HEK293 (cell line): ENCODE measurements at regions not wholly inside any gene's neighbourhood (a gene's known extent, or its start where the extent isn't known, plus 50 kb on each side); places are given as distances from the start of the nearest gene placed in this dataset.
A peak's percentile ranks its signal among the peaks of the same experiment; 100 is the strongest.

Source experiments
- BCL11B ChIP-seq: fragments of 450-650 bp; formaldehyde crosslinking; IDR thresholded peaks from 2 replicates; pipeline ENCODE4 v1.5.1; 2016; ENCODE audit warnings: low read depth, missing biosample characterization, missing genetic modification characterization
- MEIS1 ChIP-seq: sonication (generic); formaldehyde crosslinking; IDR thresholded peaks from 2 replicates; pipeline ENCODE4 v1.8.1; 2022; ENCODE audit warnings: missing genetic modification reagents, mild to moderate bottlenecking, borderline replicate concordance
- PBX3 ChIP-seq: sonication (generic); formaldehyde crosslinking; IDR thresholded peaks from 2 replicates; pipeline ENCODE4 v1.8.1; 2022; ENCODE audit warnings: mild to moderate bottlenecking, moderate library complexity, missing genetic modification reagents
- PRDM4 ChIP-seq: fragments of 450-650 bp; formaldehyde crosslinking; IDR thresholded peaks from 2 replicates; pipeline ENCODE4 v1.5.1; 2017; ENCODE audit warnings: missing biosample characterization, missing genetic modification characterization
- SP2 ChIP-seq: fragments of 450-650 bp; formaldehyde crosslinking; IDR thresholded peaks from 2 replicates; pipeline ENCODE4 v1.5.1; 2016; ENCODE audit warnings: missing biosample characterization, missing genetic modification characterization
- TSHZ1 ChIP-seq: fragments of 450-650 bp; formaldehyde crosslinking; IDR thresholded peaks from 2 replicates; pipeline ENCODE4 v1.5.1; 2016; ENCODE audit warnings: missing biosample characterization, missing genetic modification characterization, borderline replicate concordance
- ZBTB20 ChIP-seq: fragments of 450-650 bp; formaldehyde crosslinking; IDR thresholded peaks from 2 replicates; pipeline ENCODE4 v1.5.1; 2016; ENCODE audit warnings: missing biosample characterization, missing genetic modification characterization
- ZNF148 ChIP-seq: fragments of 450-650 bp; formaldehyde crosslinking; IDR thresholded peaks from 2 replicates; pipeline ENCODE4 v1.5.0; 2017; ENCODE audit warnings: missing biosample characterization, missing genetic modification characterization, borderline replicate concordance
- ZNF23 ChIP-seq: fragments of 450-650 bp; formaldehyde crosslinking; IDR thresholded peaks from 2 replicates; pipeline ENCODE4 v1.5.1; 2016; ENCODE audit warnings: missing biosample characterization, missing genetic modification characterization, borderline replicate concordance
- ZNF398 ChIP-seq: fragments of 450-650 bp; formaldehyde crosslinking; IDR thresholded peaks from 2 replicates; pipeline ENCODE4 v1.5.1; 2017; ENCODE audit warnings: missing biosample characterization, missing genetic modification characterization
- ZNF510 ChIP-seq: fragments of 450-650 bp; formaldehyde crosslinking; IDR thresholded peaks from 2 replicates; pipeline ENCODE4 v1.5.1; 2018; ENCODE audit warnings: mild to moderate bottlenecking, missing genetic modification characterization, missing biosample characterization; ENCODE audit not compliant: insufficient replicate concordance
- ZNF513 ChIP-seq: fragments of 450-650 bp; IDR thresholded peaks from 2 replicates; pipeline ENCODE4 v1.5.1; 2018; ENCODE audit warnings: missing biosample characterization, missing genetic modification characterization
- ZNF514 ChIP-seq: fragments of 450-650 bp; formaldehyde crosslinking; IDR thresholded peaks from 2 replicates; pipeline ENCODE4 v1.5.1; 2016; ENCODE audit warnings: missing biosample characterization, missing genetic modification characterization
- ZNF596 ChIP-seq: fragments of 450-650 bp; IDR thresholded peaks from 2 replicates; pipeline ENCODE4 v1.5.0; 2018; ENCODE audit warnings: missing biosample characterization, mild to moderate bottlenecking, missing genetic modification characterization, moderate library complexity
- ZNF610 ChIP-seq: fragments of 450-650 bp; formaldehyde crosslinking; IDR thresholded peaks from 2 replicates; pipeline ENCODE4 v1.5.1; 2016; ENCODE audit warnings: missing biosample characterization, missing genetic modification characterization, borderline replicate concordance
- ZNF623 ChIP-seq: fragments of 450-650 bp; formaldehyde crosslinking; IDR thresholded peaks from 2 replicates; pipeline ENCODE4 v1.5.1; 2016; ENCODE audit warnings: missing biosample characterization, missing genetic modification characterization
- ZNF639 ChIP-seq: fragments of 450-650 bp; formaldehyde crosslinking; IDR thresholded peaks from 2 replicates; pipeline ENCODE4 v1.5.1; 2016; ENCODE audit warnings: missing biosample characterization, missing genetic modification characterization
- ZNF791 ChIP-seq: fragments of 450-650 bp; formaldehyde crosslinking; IDR thresholded peaks from 2 replicates; pipeline ENCODE4 v1.5.1; 2016; ENCODE audit warnings: missing biosample characterization, missing genetic modification characterization
- ZSCAN16 ChIP-seq: fragments of 450-650 bp; formaldehyde crosslinking; IDR thresholded peaks from 2 replicates; pipeline ENCODE4 v1.5.1; 2016; ENCODE audit warnings: missing biosample characterization, missing genetic modification characterization
- ZSCAN4 ChIP-seq: fragments of 450-650 bp; formaldehyde crosslinking; IDR thresholded peaks from 2 replicates; pipeline ENCODE4 v1.5.1; 2017; ENCODE audit warnings: missing biosample characterization, missing genetic modification characterization
- ZXDB ChIP-seq: fragments of 450-650 bp; formaldehyde crosslinking; IDR thresholded peaks from 2 replicates; pipeline ENCODE4 v1.5.1; 2016; ENCODE audit warnings: missing biosample characterization, missing genetic modification characterization

GRCh38 chr17:72592242-72592966 is 471.6 kb downstream of the SOX9 start (continued):
- TF ChIP-seq PRDM4 (tag by site-specific recombination), result peak; percentile 49; the same call in 1 of the 2 replicates
- TF ChIP-seq BCL11B (tag by site-specific recombination), result no peak
- peak; percentile 81 for TF ChIP-seq ZBTB20 (tag by site-specific recombination)
- TF ChIP-seq ZNF23 (tag by site-specific recombination), result no peak
- no peak for TF ChIP-seq ZSCAN4 (tag by site-specific recombination)
- TF ChIP-seq MEIS1 (CRISPR knock-in tag), result no peak
- 0 out of 2 replicates have a peak, but pooled peaks have one; percentile 27 for TF ChIP-seq ZNF639
- peak; percentile 63; the same call in 1 of the 2 replicates for TF ChIP-seq ZNF610 (tag by site-specific recombination)
- TF ChIP-seq ZSCAN16 (tag by site-specific recombination), result no peak
- TF ChIP-seq ZNF510 (tag by site-specific recombination), result no peak
- TF ChIP-seq ZNF513 (tag by site-specific recombination), result no peak
- no peak for TF ChIP-seq TSHZ1 (tag by site-specific recombination)
- TF ChIP-seq ZNF514 (tag by site-specific recombination), result no peak
- TF ChIP-seq ZNF791 (tag by site-specific recombination), result no peak
- TF ChIP-seq ZNF596, result no peak
- peak; percentile 56 for TF ChIP-seq SP2 (tag by site-specific recombination)
- TF ChIP-seq ZNF398 (tag by site-specific recombination), result no peak
- peak; percentile 68 for TF ChIP-seq ZXDB (tag by site-specific recombination)
- TF ChIP-seq ZNF623 (tag by site-specific recombination), result no peak
- TF ChIP-seq PBX3 (CRISPR knock-in tag), result peak; percentile 61; the same call in 1 of the 2 replicates
- TF ChIP-seq ZNF148 (tag by site-specific recombination), result no peak
